ENCODE measurements at regions not wholly inside any gene's neighbourhood (a gene's known extent, or its start where the extent isn't known, plus 50 kb on each side); places are given as distances from the start of the nearest gene placed in this dataset.

- no peak for TF ChIP-seq CTCF (IDR thresholded peaks at IDR 0.05; ENCODE audit: low read length)
- TF ChIP-seq EZH2phosphoT487 (IDR thresholded peaks at IDR 0.05; ENCODE audit: low read length) = no peak
- TF ChIP-seq EZH2 (optimal IDR thresholded peaks at IDR 0.05; ENCODE audit: low read depth, low read length) = no peak
- no peak for DNase-seq
- no peaks in the 10 kb centered on the region for H3K9me2 ChIP-seq (replicated peaks; ENCODE audit: insufficient read depth, low read length)
Measured at GRCh38 chr1:208763971-208764370, 519.8 kb upstream of the PLXNA2 start.

DNA sequence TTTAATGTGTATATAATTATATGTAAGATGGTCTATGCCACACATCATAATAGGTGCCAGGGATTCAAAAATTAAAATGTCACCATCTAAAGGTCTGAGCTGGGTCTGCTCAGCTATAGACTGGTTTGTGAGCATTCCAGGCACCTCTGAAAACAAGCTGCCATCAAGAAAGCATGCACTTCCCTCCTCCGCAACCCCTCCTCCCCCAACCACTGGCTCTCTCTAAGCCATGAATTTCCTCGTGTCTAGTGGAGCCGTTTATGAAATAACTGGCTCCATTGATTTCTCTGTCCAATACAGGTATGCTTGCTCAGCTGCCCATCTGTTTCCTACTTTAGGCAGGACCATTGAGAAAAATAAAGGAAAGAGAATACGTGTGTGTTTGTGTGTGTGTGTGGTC, 522.6 kb upstream of the PLXNA2 start:
- no peaks in the 10 kb centered on the region for H3K27me3 ChIP-seq (replicated peaks; ENCODE audit: insufficient read depth, low read length)
- no peaks in the 10 kb centered on the region for H3F3A ChIP-seq (ENCODE audit: insufficient read depth, low read length)
- no peak overlapping the region for H3K4me2 ChIP-seq (ENCODE audit: low read depth, low read length)
- no peak overlapping the region for H3K4me3 ChIP-seq (ENCODE audit: low read length)
- no peak for DNase-seq
- no peaks in the 10 kb centered on the region for H3K79me2 ChIP-seq (ENCODE audit: low read length)
- H3K9me3 ChIP-seq (replicated peaks; ENCODE audit: insufficient read depth, low read length) = no peaks in the 10 kb centered on the region
- TF ChIP-seq EZH2 (optimal IDR thresholded peaks at IDR 0.05; ENCODE audit: low read depth, low read length) (no peak), EZH2phosphoT487 (IDR thresholded peaks at IDR 0.05; ENCODE audit: low read length) (no peak), CTCF (IDR thresholded peaks at IDR 0.05; ENCODE audit: low read length) (no peak)
- no peaks in the 10 kb centered on the region for H3K36me3 ChIP-seq (replicated peaks; ENCODE audit: insufficient read depth, low read length)
- no peak overlapping the region for H3K9ac ChIP-seq (ENCODE audit: low read length)
- H2AFZ ChIP-seq (ENCODE audit: low read length) = no peak overlapping the region
- H4K20me1 ChIP-seq (ENCODE audit: insufficient read depth, low read length) = no peaks in the 10 kb centered on the region
- H3K9me2 ChIP-seq (replicated peaks; ENCODE audit: insufficient read depth, low read length) = no peaks in the 10 kb centered on the region
- no peak overlapping the region for H3K27ac ChIP-seq (ENCODE audit: low read length)
- H3K4me1 ChIP-seq (ENCODE audit: low read length) = no peaks in the 10 kb centered on the region

More at GRCh38 chr1:208763971-208764370, 519.8 kb upstream of the PLXNA2 start:
- no peaks in the 10 kb centered on the region for H4K20me1 ChIP-seq (ENCODE audit: insufficient read depth, low read length)
- H3K36me3 ChIP-seq (replicated peaks; ENCODE audit: insufficient read depth, low read length) = no peaks in the 10 kb centered on the region
- H3K27ac ChIP-seq (ENCODE audit: low read length) = no peak overlapping the region
- H3K27me3 ChIP-seq (replicated peaks; ENCODE audit: insufficient read depth, low read length) = no peaks in the 10 kb centered on the region
- H3F3A ChIP-seq (ENCODE audit: insufficient read depth, low read length) = no peaks in the 10 kb centered on the region
- no peak overlapping the region for H2AFZ ChIP-seq (ENCODE audit: low read length)
- H3K9ac ChIP-seq (ENCODE audit: low read length) = no peak overlapping the region
- no peaks in the 10 kb centered on the region for H3K4me1 ChIP-seq (ENCODE audit: low read length)
- H3K79me2 ChIP-seq (ENCODE audit: low read length) = no peaks in the 10 kb centered on the region
- H3K4me3 ChIP-seq (ENCODE audit: low read length) = no peak overlapping the region
- no peaks in the 10 kb centered on the region for H3K9me3 ChIP-seq (replicated peaks; ENCODE audit: insufficient read depth, low read length)
- H3K4me2 ChIP-seq (ENCODE audit: low read depth, low read length) = no peak overlapping the region

DNA sequence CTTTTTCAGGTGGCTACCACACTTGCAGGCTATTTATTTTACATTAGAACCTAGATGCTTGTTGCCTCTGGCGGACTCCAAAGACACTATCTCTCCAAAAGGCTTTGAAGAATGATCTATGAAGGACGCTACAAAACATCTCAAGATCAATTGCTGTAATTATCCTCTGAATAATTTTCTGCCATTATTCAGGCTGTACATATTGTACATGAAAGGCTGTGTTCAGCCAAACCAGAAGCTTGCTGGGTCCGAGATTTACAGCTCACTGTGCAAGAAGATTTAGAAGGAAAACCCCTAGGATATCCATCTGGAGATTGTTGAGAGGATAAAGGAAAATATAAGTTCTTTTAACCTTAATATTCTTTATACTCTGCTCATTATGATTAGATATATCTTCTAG, 523.6 kb upstream of the PLXNA2 start:
- no peaks in the 10 kb centered on the region for H3K27me3 ChIP-seq (replicated peaks; ENCODE audit: insufficient read depth, low read length)
- no peaks in the 10 kb centered on the region for H3K4me1 ChIP-seq (ENCODE audit: low read length)
- TF ChIP-seq EZH2 (optimal IDR thresholded peaks at IDR 0.05; ENCODE audit: low read depth, low read length) = no peak
- TF ChIP-seq CTCF (IDR thresholded peaks at IDR 0.05; ENCODE audit: low read length) = no peak
- no peak for TF ChIP-seq EZH2phosphoT487 (IDR thresholded peaks at IDR 0.05; ENCODE audit: low read length)
- no peak overlapping the region for H3K27ac ChIP-seq (ENCODE audit: low read length)
- no peak overlapping the region for H3K4me3 ChIP-seq (ENCODE audit: low read length)
- no peak overlapping the region for H2AFZ ChIP-seq (ENCODE audit: low read length)
- no peaks in the 10 kb centered on the region for H3K9me3 ChIP-seq (replicated peaks; ENCODE audit: insufficient read depth, low read length)
- no peaks in the 10 kb centered on the region for H3K79me2 ChIP-seq (ENCODE audit: low read length)
- H3K9me2 ChIP-seq (replicated peaks; ENCODE audit: insufficient read depth, low read length) = no peaks in the 10 kb centered on the region
- H3K4me2 ChIP-seq (ENCODE audit: low read depth, low read length) = no peak overlapping the region
- no peaks in the 10 kb centered on the region for H3F3A ChIP-seq (ENCODE audit: insufficient read depth, low read length)
- H3K36me3 ChIP-seq (replicated peaks; ENCODE audit: insufficient read depth, low read length) = no peaks in the 10 kb centered on the region
- no peak overlapping the region for H3K9ac ChIP-seq (ENCODE audit: low read length)
- no peak for DNase-seq
- no peaks in the 10 kb centered on the region for H4K20me1 ChIP-seq (ENCODE audit: insufficient read depth, low read length)

All from MM.1S (cell line).